Upper lobe of right lung (tissue), 1 donor: ENCODE measurements at regions not wholly inside any gene's neighbourhood (a gene's known extent, or its start where the extent isn't known, plus 50 kb on each side); places are given as distances from the start of the nearest gene placed in this dataset.
A peak's percentile ranks its signal among the peaks of the same experiment; 100 is the strongest.

Source experiments
- ATAC-seq: fragments of 200-7000 bp; cut with Tn5 transposase; one replicate; pipeline ENCODE4 v1.9.1; 2020; ENCODE audit warnings: mild to moderate bottlenecking, moderate library complexity
- DNase-seq: peaks from one replicate; pipeline ENCODE4 v3.0.0-alpha.2; 2020
- H3K27ac ChIP-seq: fragments of 200-600 bp; one replicate; pipeline ENCODE4 v1.8.0; 2022
- H3K27me3 ChIP-seq: fragments of 200-600 bp; one replicate; pipeline ENCODE4 v1.8.0; 2022; ENCODE audit warnings: mild to moderate bottlenecking
- H3K36me3 ChIP-seq: fragments of 200-600 bp; one replicate; pipeline ENCODE4 v1.8.0; 2022
- H3K4me1 ChIP-seq: fragments of 200-600 bp; one replicate; pipeline ENCODE4 v1.8.0; 2022
- H3K4me3 ChIP-seq: fragments of 200-600 bp; one replicate; pipeline ENCODE4 v1.8.0; 2022; ENCODE audit warnings: mild to moderate bottlenecking
- H3K9me3 ChIP-seq: fragments of 200-600 bp; one replicate; pipeline ENCODE4 v1.8.0; 2022
- CTCF ChIP-seq: fragments of 200-600 bp; IDR thresholded peaks from one replicate; pipeline ENCODE4 v1.8.0; 2022; ENCODE audit warnings: antibody characterized with exemption
- intact Hi-C: fragments of 100-400 bp; cut with DNase I; formaldehyde crosslinking; loops from one replicate; pipeline ENCODE4 v1.11.0; 2022
- donor health status: DM: no; HTN: yes; CAD: no; lungs with severe emphysema.

- Histone ChIP-seq H3K4me1 (peaks cover 9% of the 10 kb centered on the region), H3K36me3 (no peaks in the 10 kb centered on the region), H3K9me3 (no peaks in the 10 kb centered on the region), H3K27me3 (no peaks in the 10 kb centered on the region), H3K4me3 (no peak overlapping the region), H3K27ac (no peak overlapping the region)
- DNase-seq (no peak), ATAC-seq (peak; percentile 54)
- intact Hi-C loops, result no loop called here
- no peak for TF ChIP-seq CTCF
Observed at GRCh38 chr5:173745557-173745956, 129.1 kb upstream of the BOD1 start.

GRCh38 chr5:173746047-173746646 is 129.7 kb upstream of the BOD1 start:
- intact Hi-C loops, result no loop called here
- TF ChIP-seq CTCF, result no peak
- no peaks in the 10 kb centered on the region for H3K9me3 ChIP-seq
- DNase-seq (no peak), ATAC-seq (no peak)
- H3K4me3 ChIP-seq, result no peak overlapping the region
- H3K36me3 ChIP-seq, result no peaks in the 10 kb centered on the region
- no peaks in the 10 kb centered on the region for H3K27me3 ChIP-seq
- H3K4me1 ChIP-seq, result peaks cover 9% of the 10 kb centered on the region
- no peak overlapping the region for H3K27ac ChIP-seq

DNA sequence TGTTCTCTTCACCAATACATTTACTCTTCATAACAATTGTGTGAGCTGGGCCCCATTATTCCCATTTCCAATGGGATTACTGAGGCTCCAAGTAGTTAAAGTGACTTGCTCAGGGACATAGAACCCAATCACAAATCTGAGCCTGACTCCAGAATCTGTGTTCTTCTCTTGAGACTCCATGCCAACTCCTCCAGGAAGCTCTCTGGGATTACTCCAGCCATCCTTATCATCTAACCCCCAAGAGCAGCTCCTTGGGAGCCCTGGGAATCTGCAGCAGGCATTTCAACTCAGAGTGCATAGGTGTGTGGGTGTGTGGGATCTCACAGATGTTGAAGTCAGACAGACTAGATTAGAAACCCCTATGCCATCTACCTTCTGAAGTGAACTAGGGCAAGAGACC is 131.4 kb upstream of the BOD1 start:
- intact Hi-C loops, result no loop called here

GRCh38 chr5:173750538-173751265 is 134.3 kb upstream of the BOD1 start:
- Histone ChIP-seq H3K4me1 (no peaks in the 10 kb centered on the region), H3K4me3 (no peak overlapping the region), H3K27me3 (no peaks in the 10 kb centered on the region), H3K36me3 (no peaks in the 10 kb centered on the region), H3K9me3 (no peaks in the 10 kb centered on the region), H3K27ac (no peak overlapping the region)
- no peak for TF ChIP-seq CTCF
- DNase-seq, result no peak
- no peak for ATAC-seq
- intact Hi-C loops, result no loop called here

More for the DNA sequence above, 131.4 kb upstream of the BOD1 start:
- ATAC-seq (no peak), DNase-seq (no peak)
- TF ChIP-seq CTCF, result no peak
- H3K4me3 ChIP-seq, result no peak overlapping the region
- no peaks in the 10 kb centered on the region for H3K36me3 ChIP-seq
- no peak overlapping the region for H3K27ac ChIP-seq
- H3K9me3 ChIP-seq, result no peaks in the 10 kb centered on the region
- peaks cover 6% of the 10 kb centered on the region for H3K4me1 ChIP-seq
- H3K27me3 ChIP-seq, result no peaks in the 10 kb centered on the region

GRCh38 chr5:173751266-173751600 is 134.8 kb upstream of the BOD1 start:
- DNase-seq (no peak), ATAC-seq (no peak)
- intact Hi-C loops, result no loop called here
- Histone ChIP-seq H3K4me3 (no peak overlapping the region), H3K27me3 (no peaks in the 10 kb centered on the region), H3K9me3 (no peaks in the 10 kb centered on the region), H3K27ac (no peak overlapping the region), H3K4me1 (no peaks in the 10 kb centered on the region), H3K36me3 (no peaks in the 10 kb centered on the region)
- TF ChIP-seq CTCF, result no peak
